Neural cell (in vitro differentiated cells): ENCODE measurements at regions not wholly inside any gene's neighbourhood (a gene's known extent, or its start where the extent isn't known, plus 50 kb on each side); places are given as distances from the start of the nearest gene placed in this dataset.

Experiments
- CTCF ChIP-seq: fragments of 450-650 bp; IDR thresholded peaks from 2 replicates; pipeline ENCODE4 v1.5.1; 2014; ENCODE audit warnings: antibody characterized with exemption, mild to moderate bottlenecking, moderate library complexity; ENCODE audit not compliant: poor library complexity, severe bottlenecking
- EZH2 ChIP-seq: fragments of 200-600, 300-800 bp; shearing (Covaris generic), sonication (generic); IDR thresholded peaks from 2 replicates; pipeline ENCODE4 v1.6.1; 2014; ENCODE audit warnings: antibody characterized with exemption, low read length, borderline replicate concordance, mild to moderate bottlenecking; ENCODE audit not compliant: insufficient read depth, poor library complexity, severe bottlenecking
- RAD21 ChIP-seq: fragments of 450-650 bp; conservative IDR thresholded peaks from 2 replicates; pipeline ENCODE4 v1.6.1; 2014; ENCODE audit warnings: antibody characterized with exemption, mild to moderate bottlenecking, moderate library complexity

- TF ChIP-seq CTCF (no peak), RAD21 (no peak), EZH2 (no peak)
Measured at GRCh38 chr18:70417847-70418246, 129.0 kb downstream of the SOCS6 start.
